GM21825 (cell line): ENCODE measurements at regions not wholly inside any gene's neighbourhood (a gene's known extent, or its start where the extent isn't known, plus 50 kb on each side); places are given as distances from the start of the nearest gene placed in this dataset.

ENCODE experiments used
- ATAC-seq: cut with Tn5 transposase; IDR thresholded peaks from one replicate; pipeline ENCODE4 v1.9.1; 2021; ENCODE audit warnings: mild to moderate bottlenecking, moderate library complexity; ENCODE audit not compliant: unreplicated experiment

GRCh38 chr4:23276076-23276475 is 583.3 kb downstream of the GBA3 start:
- no peak for ATAC-seq

GRCh38 chr4:23269566-23269965 is 576.8 kb downstream of the GBA3 start:
- no peak for ATAC-seq

GRCh38 chr4:23268072-23268771 is 575.5 kb downstream of the GBA3 start:
- no peak for ATAC-seq

GRCh38 chr4:23266401-23266800 is 573.7 kb downstream of the GBA3 start:
- no peak for ATAC-seq

GRCh38 chr4:23260511-23260910 is 567.8 kb downstream of the GBA3 start:
- no peak for ATAC-seq

- no peak for ATAC-seq
Measured at GRCh38 chr4:23245203-23245832, 552.6 kb downstream of the GBA3 start.

GRCh38 chr4:23242962-23243361 is 550.2 kb downstream of the GBA3 start:
- ATAC-seq = no peak

GRCh38 chr4:23241408-23241807 is 548.7 kb downstream of the GBA3 start:
- ATAC-seq = no peak

- no peak for ATAC-seq
Measured at GRCh38 chr4:23238848-23239247, 546.1 kb downstream of the GBA3 start.

- no peak for ATAC-seq
Measured at GRCh38 chr4:23237771-23238170, 545.0 kb downstream of the GBA3 start.

GRCh38 chr4:23235628-23236390 is 543.1 kb downstream of the GBA3 start:
- ATAC-seq = no peak

GRCh38 chr4:23234716-23235115 is 542.0 kb downstream of the GBA3 start:
- no peak for ATAC-seq

GRCh38 chr4:23234018-23234417 is 541.3 kb downstream of the GBA3 start:
- no peak for ATAC-seq

- ATAC-seq = no peak
Measured at GRCh38 chr4:23233596-23233995, 540.9 kb downstream of the GBA3 start.

GRCh38 chr4:23232987-23233386 is 540.2 kb downstream of the GBA3 start:
- ATAC-seq = no peak

GRCh38 chr4:23225564-23225963 is 532.8 kb downstream of the GBA3 start:
- ATAC-seq = no peak

GRCh38 chr4:23224684-23225420 is 532.1 kb downstream of the GBA3 start:
- no peak for ATAC-seq

- no peak for ATAC-seq
Measured at GRCh38 chr4:23220911-23221310, 528.2 kb downstream of the GBA3 start.

- ATAC-seq = no peak
Measured at GRCh38 chr4:23219779-23220408, 527.2 kb downstream of the GBA3 start.

GRCh38 chr4:23213198-23213597 is 520.5 kb downstream of the GBA3 start:
- no peak for ATAC-seq

GRCh38 chr4:23212558-23212957 is 519.8 kb downstream of the GBA3 start:
- ATAC-seq = no peak
